ENCODE measurements at regions not wholly inside any gene's neighbourhood (a gene's known extent, or its start where the extent isn't known, plus 50 kb on each side); places are given as distances from the start of the nearest gene placed in this dataset.

- TF ChIP-seq, protein P1, sequence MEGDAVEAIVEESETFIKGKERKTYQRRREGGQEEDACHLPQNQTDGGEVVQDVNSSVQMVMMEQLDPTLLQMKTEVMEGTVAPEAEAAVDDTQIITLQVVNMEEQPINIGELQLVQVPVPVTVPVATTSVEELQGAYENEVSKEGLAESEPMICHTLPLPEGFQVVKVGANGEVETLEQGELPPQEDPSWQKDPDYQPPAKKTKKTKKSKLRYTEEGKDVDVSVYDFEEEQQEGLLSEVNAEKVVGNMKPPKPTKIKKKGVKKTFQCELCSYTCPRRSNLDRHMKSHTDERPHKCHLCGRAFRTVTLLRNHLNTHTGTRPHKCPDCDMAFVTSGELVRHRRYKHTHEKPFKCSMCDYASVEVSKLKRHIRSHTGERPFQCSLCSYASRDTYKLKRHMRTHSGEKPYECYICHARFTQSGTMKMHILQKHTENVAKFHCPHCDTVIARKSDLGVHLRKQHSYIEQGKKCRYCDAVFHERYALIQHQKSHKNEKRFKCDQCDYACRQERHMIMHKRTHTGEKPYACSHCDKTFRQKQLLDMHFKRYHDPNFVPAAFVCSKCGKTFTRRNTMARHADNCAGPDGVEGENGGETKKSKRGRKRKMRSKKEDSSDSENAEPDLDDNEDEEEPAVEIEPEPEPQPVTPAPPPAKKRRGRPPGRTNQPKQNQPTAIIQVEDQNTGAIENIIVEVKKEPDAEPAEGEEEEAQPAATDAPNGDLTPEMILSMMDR (IDR thresholded peaks at IDR 0.05), result no peak
- no peak for TF ChIP-seq POLR2A (IDR thresholded peaks at IDR 0.05)
These were observed 189.8 kb downstream of the YTHDC2 start for GRCh38 chr5:113703266-113703665.
